H1 (cell line): ENCODE measurements at regions not wholly inside any gene's neighbourhood (a gene's known extent, or its start where the extent isn't known, plus 50 kb on each side); places are given as distances from the start of the nearest gene placed in this dataset.

Source experiments
- CTCF ChIA-PET: fragments of 300-600 bp; sonication (Branson Sonifier 250); formaldehyde crosslinking; loops from one replicate; lab custom pipeline; 2021; ENCODE audit not compliant: partially characterized antibody; lab: Charles Lee
- POLR2A ChIA-PET: fragments of 300-600 bp; sonication (Branson Sonifier 250); formaldehyde crosslinking; loops from one replicate; lab custom pipeline; 2021; ENCODE audit warnings: inconsistent platforms; ENCODE audit not compliant: partially characterized antibody; lab: Charles Lee
- DNase-seq, 2 experiments: peaks; one replicate each; pipeline versions ENCODE4 v3.0.0 to v3.0.0-alpha.2; 2010 to 2022; ENCODE audit warnings: low spot score in 2 of 2, low read depth in 1 of 2, mixed read lengths in 1 of 2
- FAIRE-seq: peaks from 2 replicates; lab custom pipeline; 2011; peaks lifted over from hg19 to GRCh38; lab: Jason Lieb, UNC
- H2AFZ ChIP-seq: 2 replicates; pipeline ENCODE4 v1.8.1; 2012; ENCODE audit warnings: low read length, inconsistent platforms
- H2AK5ac ChIP-seq: 2 replicates; pipeline ENCODE4 v1.6.1; 2013; ENCODE audit warnings: low read depth, low read length
- H2BK120ac ChIP-seq: replicated peaks from 2 replicates; pipeline ENCODE3; 2013; ENCODE audit warnings: low read depth, low read length, inconsistent platforms
- H2BK12ac ChIP-seq: 2 replicates; pipeline ENCODE4 v1.6.1; 2013; ENCODE audit warnings: low read depth, low read length
- H2BK15ac ChIP-seq: 2 replicates; pipeline ENCODE4 v1.6.1; 2013; ENCODE audit warnings: low read length
- H2BK20ac ChIP-seq: 2 replicates; pipeline ENCODE4 v1.6.1; 2013; ENCODE audit warnings: low read length
- H2BK5ac ChIP-seq: 2 replicates; pipeline ENCODE4 v1.6.1; 2013; ENCODE audit warnings: low read depth, low read length
- H3K14ac ChIP-seq: 2 replicates; pipeline ENCODE4 v1.6.1; 2013; ENCODE audit warnings: inconsistent platforms; ENCODE audit not compliant: insufficient read length
- H3K18ac ChIP-seq: 2 replicates; pipeline ENCODE4 v1.6.1; 2013; ENCODE audit warnings: low read length; ENCODE audit errors: extremely low read depth
- H3K23ac ChIP-seq: 2 replicates; pipeline ENCODE4 v1.6.1; 2013; ENCODE audit warnings: inconsistent platforms; ENCODE audit not compliant: insufficient read length
- H3K23me2 ChIP-seq: 2 replicates; pipeline ENCODE4 v1.6.1; 2013; ENCODE audit warnings: low read depth, low read length
- H3K27ac ChIP-seq: 2 replicates; pipeline ENCODE4 v1.6.1; 2011; ENCODE audit warnings: low read depth, low read length, inconsistent platforms
- H3K27me3 ChIP-seq, 4 experiments: replicated peaks in 1 of 4; 1 replicate in 1 of 4; 2 replicates in 3 of 4; pipeline versions ENCODE4 v1.6.1 to v1.8.1; 2011 to 2013; ENCODE audit warnings: low read length in 3 of 4, mild to moderate bottlenecking in 3 of 4, inconsistent platforms in 2 of 4, mixed read lengths in 2 of 4, moderate library complexity in 1 of 4; ENCODE audit not compliant: control insufficient read depth in 3 of 4, insufficient read depth in 3 of 4; ENCODE audit errors: extremely low read depth in 1 of 4
- H3K36me3 ChIP-seq, 4 experiments: 2 replicates each; pipeline versions ENCODE4 v1.6.1 to v1.8.1; 2011 to 2013; ENCODE audit warnings: mild to moderate bottlenecking in 4 of 4, low read length in 3 of 4, moderate library complexity in 2 of 4, control low read depth in 1 of 4, inconsistent platforms in 1 of 4; ENCODE audit not compliant: insufficient read depth in 4 of 4, control insufficient read depth in 2 of 4
- H3K4ac ChIP-seq: replicated peaks from 2 replicates; pipeline ENCODE3; 2013; ENCODE audit warnings: low read length, low read depth, mixed read lengths, inconsistent platforms; ENCODE audit not compliant: insufficient read length
- H3K4me1 ChIP-seq, 4 experiments: replicated peaks in 1 of 4; 1 replicate in 1 of 4; 2 replicates in 3 of 4; pipeline versions ENCODE4 v1.6.1 to v1.8.1; 2011 to 2013; ENCODE audit warnings: low read length in 3 of 4, inconsistent platforms in 2 of 4, mixed read lengths in 1 of 4; ENCODE audit not compliant: insufficient read depth in 4 of 4, control insufficient read depth in 3 of 4
- H3K4me2 ChIP-seq, 2 experiments: 2 replicates each; pipeline versions ENCODE4 v1.6.1 to v1.8.1; 2011 to 2013; ENCODE audit warnings: low read depth in 2 of 2, low read length in 2 of 2, control low read depth in 1 of 2, inconsistent platforms in 1 of 2, mild to moderate bottlenecking in 1 of 2; ENCODE audit not compliant: insufficient read depth in 1 of 2
- H3K4me3 ChIP-seq, 4 experiments: fragments of 200-600, 300-600 bp in 1 of 4; sonication (generic), shearing (Covaris generic), sonication (Bioruptor Twin) in 1 of 4; 2 replicates each; pipeline versions ENCODE4 v1.5.1 to v1.8.1; 2011 to 2016; ENCODE audit warnings: low read length in 4 of 4, low read depth in 3 of 4, control low read depth in 2 of 4, inconsistent platforms in 2 of 4, mild to moderate bottlenecking in 2 of 4, mixed read lengths in 1 of 4, moderate library complexity in 1 of 4; ENCODE audit not compliant: insufficient read depth in 2 of 4; ENCODE audit errors: extremely low read depth in 1 of 4
- H3K56ac ChIP-seq: replicated peaks from 2 replicates; pipeline ENCODE3; 2013; ENCODE audit warnings: low read depth, mild to moderate bottlenecking, mixed read lengths, low read length, inconsistent platforms; ENCODE audit not compliant: insufficient read length
- H3K79me1 ChIP-seq: 2 replicates; pipeline ENCODE4 v1.6.1; 2013; ENCODE audit warnings: low read depth, low read length, control low read depth
- H3K79me2 ChIP-seq, 2 experiments: 2 replicates each; pipeline versions ENCODE4 v1.6.1 to v1.8.1; 2012 to 2013; ENCODE audit warnings: low read length in 2 of 2, mild to moderate bottlenecking in 2 of 2, inconsistent platforms in 1 of 2; ENCODE audit not compliant: insufficient read depth in 2 of 2, control insufficient read depth in 1 of 2
- H3K9ac ChIP-seq, 4 experiments: replicated peaks in 1 of 4; 1 replicate in 1 of 4; 2 replicates in 3 of 4; pipeline versions ENCODE4 v1.6.1 to v1.8.1; 2011 to 2013; ENCODE audit warnings: low read depth in 3 of 4, low read length in 3 of 4, control low read depth in 2 of 4, mild to moderate bottlenecking in 2 of 4, moderate library complexity in 2 of 4, inconsistent platforms in 1 of 4; ENCODE audit errors: extremely low read depth in 1 of 4
- H3K9me3 ChIP-seq, 2 experiments: 2 replicates each; pipeline versions ENCODE4 v1.6.1 to v1.8.1; 2012 to 2013; ENCODE audit warnings: mild to moderate bottlenecking in 2 of 2, moderate library complexity in 2 of 2, control low read depth in 1 of 2, inconsistent platforms in 1 of 2, low read depth in 1 of 2, low read length in 1 of 2, mixed read lengths in 1 of 2; ENCODE audit not compliant: insufficient read depth in 2 of 2
- H4K20me1 ChIP-seq, 2 experiments: replicated peaks in 1 of 2; 2 replicates each; pipeline versions ENCODE3 to v1.8.1; 2011 to 2013; ENCODE audit warnings: inconsistent platforms in 2 of 2, low read length in 2 of 2, mild to moderate bottlenecking in 1 of 2; ENCODE audit not compliant: insufficient read depth in 2 of 2, control insufficient read depth in 1 of 2
- H4K5ac ChIP-seq: 2 replicates; pipeline ENCODE4 v1.6.1; 2013; ENCODE audit warnings: low read length, low read depth, mixed read lengths, inconsistent platforms; ENCODE audit not compliant: insufficient read length
- H4K8ac ChIP-seq: 2 replicates; pipeline ENCODE4 v1.8.0; 2013; ENCODE audit warnings: mild to moderate bottlenecking, moderate library complexity, low read length, inconsistent platforms; ENCODE audit not compliant: insufficient read depth; ENCODE audit errors: extremely low read depth
- H4K91ac ChIP-seq: replicated peaks from 2 replicates; pipeline ENCODE3; 2013; ENCODE audit warnings: low read length, mixed read lengths, inconsistent platforms; ENCODE audit not compliant: insufficient read length
- BCL11A ChIP-seq, 2 experiments: IDR thresholded peaks; one replicate each; pipeline ENCODE4 v1.6.1; 2011; ENCODE audit warnings: low read depth in 2 of 2, low read length in 2 of 2, mild to moderate bottlenecking in 2 of 2
- BRCA1 ChIP-seq: IDR thresholded peaks from 2 replicates; pipeline ENCODE4 v1.6.1; 2012; ENCODE audit warnings: low read depth, low read length, improper control_type of control experiment
- CHD1 ChIP-seq: IDR thresholded peaks from 2 replicates; pipeline ENCODE4 v1.6.1; 2012; ENCODE audit warnings: low read depth, low read length, improper control_type of control experiment
- CTBP2 ChIP-seq: IDR thresholded peaks from 2 replicates; pipeline ENCODE4 v1.7.0; 2011; ENCODE audit warnings: borderline replicate concordance, mild to moderate bottlenecking, moderate library complexity, mixed read lengths, low read length; ENCODE audit not compliant: insufficient read depth, insufficient read length
- GABPA ChIP-seq: IDR thresholded peaks from 2 replicates; pipeline ENCODE4 v1.6.1; 2011; ENCODE audit warnings: mild to moderate bottlenecking, low read length, moderate library complexity, borderline replicate concordance; ENCODE audit not compliant: insufficient read depth
- KDM1A ChIP-seq: fragments of 200-600, 300-600 bp; sonication (generic); IDR thresholded peaks from 2 replicates; pipeline ENCODE4 v1.7.1; 2016; ENCODE audit warnings: mild to moderate bottlenecking, low read length, borderline replicate concordance
- NRF1 ChIP-seq: IDR thresholded peaks from 2 replicates; pipeline ENCODE4 v1.6.1; 2011; ENCODE audit warnings: mild to moderate bottlenecking, low read depth, low read length, improper control_type of control experiment
- PHF8 ChIP-seq: fragments of 200-600 bp; sonication (generic); conservative IDR thresholded peaks from 2 replicates; pipeline ENCODE4 v1.7.1; 2012; ENCODE audit warnings: low read depth, mild to moderate bottlenecking, inconsistent platforms, low read length, moderate library complexity
- SP2 ChIP-seq: IDR thresholded peaks from 2 replicates; pipeline ENCODE4 v1.6.1; 2012; ENCODE audit warnings: mild to moderate bottlenecking, low read length, inconsistent platforms
- SUZ12 ChIP-seq: fragments of 200-600 bp; sonication (generic); IDR thresholded peaks from 2 replicates; pipeline ENCODE4 v1.6.1; 2012; ENCODE audit warnings: mild to moderate bottlenecking, inconsistent platforms, low read length, moderate library complexity, mixed read lengths
- TCF12 ChIP-seq: IDR thresholded peaks from 2 replicates; pipeline ENCODE4 v1.6.1; 2011; ENCODE audit warnings: low read depth, mild to moderate bottlenecking, low read length
- WGBS, 2 experiments: shearing (Covaris generic) in 1 of 2; methylation state at CpG; one replicate each; pipeline versions ENCODE4 v1.1.6 to v1.1.7; 2013 to 2015; ENCODE audit warnings: low lambda C conversion rate in 2 of 2, mixed read lengths in 2 of 2, inconsistent platforms in 1 of 2, low coverage in 1 of 2, missing lambda C conversion rate in 1 of 2; ENCODE audit not compliant: insufficient replicate concordance in 2 of 2, insufficient coverage in 1 of 2, insufficient read length in 1 of 2; ENCODE audit errors: extremely low coverage in 1 of 2, missing lambda C conversion rate in 1 of 2; 5-methylcytosine and 5-hydroxymethylcytosine counted together
- TF ChIP-seq, protein P1 (sequence below): IDR thresholded peaks from 2 replicates; pipeline ENCODE4 v1.6.1; 2011; ENCODE audit warnings: low read length, improper control_type of control experiment
- TF ChIP-seq, protein P2 (sequence below): IDR thresholded peaks from 2 replicates; pipeline ENCODE4 v1.6.1; 2012; ENCODE audit warnings: inconsistent platforms

DNA sequence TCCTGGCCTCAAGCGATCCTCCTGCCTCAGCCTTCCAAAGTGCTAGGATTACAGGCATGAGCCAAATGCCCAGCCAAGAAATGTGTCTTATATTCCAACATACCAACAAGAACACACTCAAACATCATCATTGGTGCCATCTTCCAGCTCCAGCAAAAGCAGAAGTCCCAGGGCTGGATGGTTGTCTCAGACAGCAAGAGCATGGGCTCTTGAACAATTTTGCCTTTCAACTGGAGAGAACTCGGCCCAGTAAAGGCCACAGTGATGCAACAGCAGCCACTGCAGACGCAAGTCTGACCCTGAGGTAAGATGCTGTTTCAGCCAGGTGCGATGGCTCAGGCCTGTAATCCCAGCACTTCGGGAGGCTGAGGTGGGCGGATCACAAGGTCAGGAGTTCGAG is 52.8 kb upstream of the NFE2L3 start:
- Histone ChIP-seq H3K9me3 (no peaks in the 10 kb centered on the region), H3K79me2 (no peaks in the 10 kb centered on the region), H2AFZ (no peak overlapping the region), H3K79me1 (no peaks in the 10 kb centered on the region), H3K27me3 (no peaks in the 10 kb centered on the region), H3K56ac (no peak overlapping the region), H3K36me3 (no peaks in the 10 kb centered on the region), H3K4ac (no peak overlapping the region), H3K23ac (no peak overlapping the region), H3K4me3 (no peak overlapping the region), H2BK20ac (no peak overlapping the region), H3K27ac (no peak overlapping the region), H3K4me1 (peaks cover 7 to 16% (median 12%) of the 10 kb centered on the region in 4 experiments), H2BK15ac (no peak overlapping the region), H4K20me1 (no peaks in the 10 kb centered on the region), H2BK120ac (no peak overlapping the region), H2BK12ac (no peak overlapping the region), H4K91ac (no peak overlapping the region), H3K14ac (no peak overlapping the region), H4K8ac (no peak overlapping the region), H3K4me2 (no peak overlapping the region), H3K23me2 (no peaks in the 10 kb centered on the region), H3K9ac (no peak overlapping the region), H2BK5ac (no peak overlapping the region), H4K5ac (no peak overlapping the region), H2AK5ac (no peak overlapping the region), H3K18ac (no peak overlapping the region)
- ChIA-PET POLR2A (interaction anchor here (0.7 to 1.7 kb wide), 4 partner anchors 45 to 101 kb away, joined by 3 to 5 read pairs (median 4); no protein-coding TSS in a partner anchor), CTCF (interaction anchor here (0.9 to 2.2 kb wide), 5 partner anchors 9 to 21 kb away, joined by 3 to 14 read pairs (median 9); no protein-coding TSS in a partner anchor)
- no peak for FAIRE-seq
- WGBS, 2 experiments: 96% methylated on average over 7 of the region's 7 CpGs; no CpG with 5 or more reads in 1 of the 2 experiments
- no peak for DNase-seq
- TF ChIP-seq CTBP2 (no peak), TCF12 (no peak), GABPA (no peak), KDM1A (no peak), NRF1 (no peak), SUZ12 (no peak), BRCA1 (no peak), SP2 (no peak), PHF8 (no peak), BCL11A (IDR thresholded peaks at IDR 0.05; ENCODE audit: low read depth in 2 of 2, low read length in 2 of 2) (no peak), CHD1 (no peak)
- TF ChIP-seq, protein P1, sequence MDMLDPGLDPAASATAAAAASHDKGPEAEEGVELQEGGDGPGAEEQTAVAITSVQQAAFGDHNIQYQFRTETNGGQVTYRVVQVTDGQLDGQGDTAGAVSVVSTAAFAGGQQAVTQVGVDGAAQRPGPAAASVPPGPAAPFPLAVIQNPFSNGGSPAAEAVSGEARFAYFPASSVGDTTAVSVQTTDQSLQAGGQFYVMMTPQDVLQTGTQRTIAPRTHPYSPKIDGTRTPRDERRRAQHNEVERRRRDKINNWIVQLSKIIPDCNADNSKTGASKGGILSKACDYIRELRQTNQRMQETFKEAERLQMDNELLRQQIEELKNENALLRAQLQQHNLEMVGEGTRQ: no peak
- TF ChIP-seq, protein P2, sequence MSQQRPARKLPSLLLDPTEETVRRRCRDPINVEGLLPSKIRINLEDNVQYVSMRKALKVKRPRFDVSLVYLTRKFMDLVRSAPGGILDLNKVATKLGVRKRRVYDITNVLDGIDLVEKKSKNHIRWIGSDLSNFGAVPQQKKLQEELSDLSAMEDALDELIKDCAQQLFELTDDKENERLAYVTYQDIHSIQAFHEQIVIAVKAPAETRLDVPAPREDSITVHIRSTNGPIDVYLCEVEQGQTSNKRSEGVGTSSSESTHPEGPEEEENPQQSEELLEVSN: no peak
